Neural crest cell (in vitro differentiated cells): ENCODE measurements at regions not wholly inside any gene's neighbourhood (a gene's known extent, or its start where the extent isn't known, plus 50 kb on each side); places are given as distances from the start of the nearest gene placed in this dataset.

Experiments used
- DNase-seq: peaks from one replicate; pipeline ENCODE4 v3.0.0; 2021; ENCODE audit warnings: low read depth, mixed read lengths, low spot score
- H3K27ac Mint-ChIP-seq: one replicate; pipeline ENCODE4 v1.8.0; 2021; ENCODE audit warnings: mild to moderate bottlenecking, mixed read lengths; ENCODE audit not compliant: unreplicated experiment
- H3K27me3 Mint-ChIP-seq: 2 replicates; pipeline ENCODE4 v1.8.0; 2021; ENCODE audit warnings: low read depth, mild to moderate bottlenecking, mixed read lengths
- H3K36me3 Mint-ChIP-seq: 2 replicates; pipeline ENCODE4 v1.8.0; 2021; ENCODE audit warnings: low read depth, mild to moderate bottlenecking, mixed read lengths
- H3K4me1 Mint-ChIP-seq: 2 replicates; pipeline ENCODE4 v1.8.0; 2021; ENCODE audit warnings: mixed read lengths
- H3K4me3 Mint-ChIP-seq: one replicate; pipeline ENCODE4 v1.8.0; 2021; ENCODE audit warnings: mild to moderate bottlenecking, mixed read lengths
- H3K9me3 Mint-ChIP-seq: 2 replicates; pipeline ENCODE4 v1.8.0; 2021; ENCODE audit warnings: mixed read lengths
- TF ChIP-seq, protein P1 (sequence below): fragments of 200-600 bp; sonication (generic); conservative IDR thresholded peaks from 2 replicates; pipeline ENCODE4 v1.5.0; 2021; ENCODE audit warnings: antibody characterized with exemption, mild to moderate bottlenecking

DNA sequence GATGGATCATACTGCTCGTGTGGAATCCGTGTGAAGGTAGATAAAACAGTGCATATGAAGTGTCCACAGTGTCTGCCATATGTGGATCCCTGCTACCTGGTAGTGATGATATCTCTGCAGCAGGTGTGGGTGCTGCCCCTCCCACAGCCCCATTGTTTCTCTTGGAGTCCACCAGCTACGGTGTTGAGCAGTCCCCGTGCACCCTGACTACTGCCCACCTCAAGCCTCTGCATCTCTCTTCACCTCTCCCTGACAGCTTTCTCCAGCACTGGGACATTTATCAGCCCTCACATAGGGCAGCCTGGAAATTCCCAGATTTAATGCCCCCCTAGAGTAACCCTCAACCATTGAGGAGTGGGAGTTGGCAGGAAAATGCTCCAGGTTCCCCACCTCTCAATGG, 244.7 kb downstream of the IRF8 start:
- H3K4me3 Mint-ChIP-seq, result no peak overlapping the region
- H3K27me3 Mint-ChIP-seq, result peaks cover 21% of the 10 kb centered on the region
- DNase-seq, result no peak
- H3K9me3 Mint-ChIP-seq, result no peaks in the 10 kb centered on the region
- TF ChIP-seq, protein P1, sequence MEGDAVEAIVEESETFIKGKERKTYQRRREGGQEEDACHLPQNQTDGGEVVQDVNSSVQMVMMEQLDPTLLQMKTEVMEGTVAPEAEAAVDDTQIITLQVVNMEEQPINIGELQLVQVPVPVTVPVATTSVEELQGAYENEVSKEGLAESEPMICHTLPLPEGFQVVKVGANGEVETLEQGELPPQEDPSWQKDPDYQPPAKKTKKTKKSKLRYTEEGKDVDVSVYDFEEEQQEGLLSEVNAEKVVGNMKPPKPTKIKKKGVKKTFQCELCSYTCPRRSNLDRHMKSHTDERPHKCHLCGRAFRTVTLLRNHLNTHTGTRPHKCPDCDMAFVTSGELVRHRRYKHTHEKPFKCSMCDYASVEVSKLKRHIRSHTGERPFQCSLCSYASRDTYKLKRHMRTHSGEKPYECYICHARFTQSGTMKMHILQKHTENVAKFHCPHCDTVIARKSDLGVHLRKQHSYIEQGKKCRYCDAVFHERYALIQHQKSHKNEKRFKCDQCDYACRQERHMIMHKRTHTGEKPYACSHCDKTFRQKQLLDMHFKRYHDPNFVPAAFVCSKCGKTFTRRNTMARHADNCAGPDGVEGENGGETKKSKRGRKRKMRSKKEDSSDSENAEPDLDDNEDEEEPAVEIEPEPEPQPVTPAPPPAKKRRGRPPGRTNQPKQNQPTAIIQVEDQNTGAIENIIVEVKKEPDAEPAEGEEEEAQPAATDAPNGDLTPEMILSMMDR, result no peak
- peaks cover 9% of the 10 kb centered on the region for H3K4me1 Mint-ChIP-seq
- no peaks in the 10 kb centered on the region for H3K36me3 Mint-ChIP-seq
- no peak overlapping the region for H3K27ac Mint-ChIP-seq

DNA sequence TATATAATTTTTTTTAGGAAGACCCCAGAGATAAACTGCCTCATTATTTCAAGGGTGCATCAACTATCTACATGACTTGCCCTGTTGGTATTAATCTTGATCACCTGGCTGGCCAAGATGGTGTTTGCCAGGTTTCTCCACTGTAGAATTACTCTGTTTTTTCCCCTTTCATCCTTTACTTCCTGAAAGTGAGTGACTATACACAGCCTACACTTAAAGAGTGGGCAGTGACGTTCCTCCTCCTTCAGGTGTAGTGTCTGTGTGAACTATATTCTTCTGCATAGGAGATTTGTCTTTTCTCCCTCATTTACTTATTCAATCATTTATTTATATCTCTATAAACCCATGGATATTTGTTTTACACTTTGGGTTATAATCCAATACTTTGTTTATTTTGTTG, 246.7 kb downstream of the IRF8 start:
- Mint-ChIP-seq H3K4me1 (peaks cover 4% of the 10 kb centered on the region), H3K36me3 (no peaks in the 10 kb centered on the region), H3K9me3 (no peaks in the 10 kb centered on the region), H3K27ac (no peak overlapping the region), H3K4me3 (no peak overlapping the region), H3K27me3 (peaks cover 24% of the 10 kb centered on the region)
- no peak for DNase-seq
- TF ChIP-seq, protein P1, result no peak

DNA sequence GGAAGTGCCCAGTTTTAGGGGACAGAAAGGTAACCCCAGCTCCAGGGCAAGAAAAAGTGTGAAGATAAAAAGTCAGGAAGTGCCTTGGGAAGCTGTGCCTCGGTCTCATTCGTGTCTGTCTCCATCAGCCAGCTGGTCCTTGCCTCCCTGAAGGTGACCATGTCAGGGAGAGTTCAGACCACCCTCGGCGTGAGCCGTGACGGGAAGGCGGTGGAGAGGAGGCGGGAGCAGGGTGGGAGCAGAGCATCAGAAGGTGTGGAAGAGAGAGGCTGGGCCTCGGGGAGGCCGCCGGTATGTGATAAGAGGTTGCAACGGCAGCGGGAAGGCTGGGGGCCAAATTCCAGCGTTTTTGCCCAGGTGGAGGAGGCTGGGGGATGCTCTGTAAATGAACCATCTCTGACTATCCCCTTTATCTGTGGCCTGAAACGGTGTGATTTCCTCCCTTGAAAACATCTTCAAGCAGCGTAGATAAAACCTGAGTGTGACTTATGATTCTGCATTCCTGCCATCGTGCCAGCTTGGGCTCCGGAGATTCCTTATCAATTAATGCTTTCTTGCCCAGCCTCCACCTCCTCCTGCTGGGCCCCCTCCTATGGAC, 251.8 kb downstream of the IRF8 start:
- H3K27me3 Mint-ChIP-seq, result peaks cover 45% of the 10 kb centered on the region
- H3K9me3 Mint-ChIP-seq, result no peaks in the 10 kb centered on the region
- H3K36me3 Mint-ChIP-seq, result no peaks in the 10 kb centered on the region
- no peak for DNase-seq
- H3K27ac Mint-ChIP-seq, result no peak overlapping the region
- TF ChIP-seq, protein P1, result no peak
- no peak overlapping the region for H3K4me3 Mint-ChIP-seq
- H3K4me1 Mint-ChIP-seq, result no peaks in the 10 kb centered on the region

DNA sequence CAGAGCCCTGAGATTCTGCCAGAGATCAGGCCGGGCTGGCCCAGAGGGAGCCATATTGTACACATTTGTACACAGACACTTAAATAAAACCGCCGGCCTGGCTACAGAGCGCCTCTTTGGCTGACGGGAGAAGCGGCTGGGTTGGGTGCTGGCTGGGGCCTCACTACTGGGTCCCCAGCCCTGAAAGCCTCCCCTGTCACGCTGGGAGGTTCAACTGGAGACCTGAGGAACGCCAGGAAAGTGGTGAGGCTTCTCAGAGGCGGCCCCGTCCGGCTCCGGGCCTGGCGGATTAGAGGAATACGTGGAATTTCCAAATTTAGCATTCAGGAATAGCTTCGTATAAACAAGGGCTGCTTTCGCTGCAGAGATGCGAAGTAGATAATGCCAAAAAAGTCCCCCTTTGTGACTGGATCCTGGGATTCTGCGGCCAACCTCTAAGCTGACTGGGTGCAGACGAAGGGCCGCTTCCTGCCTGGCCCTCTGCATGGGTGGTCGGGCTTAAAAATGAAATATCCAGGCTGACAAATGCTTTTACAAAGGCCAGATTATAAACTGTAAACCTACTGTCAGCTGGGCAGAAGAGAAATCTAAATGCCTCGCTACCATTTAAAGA, 252.4 kb downstream of the IRF8 start:
- Mint-ChIP-seq H3K4me1 (no peaks in the 10 kb centered on the region), H3K27me3 (peaks cover 45% of the 10 kb centered on the region), H3K4me3 (no peak overlapping the region), H3K36me3 (no peaks in the 10 kb centered on the region), H3K27ac (no peak overlapping the region), H3K9me3 (no peaks in the 10 kb centered on the region)
- DNase-seq, result no peak
- TF ChIP-seq, protein P1, result no peak

DNA sequence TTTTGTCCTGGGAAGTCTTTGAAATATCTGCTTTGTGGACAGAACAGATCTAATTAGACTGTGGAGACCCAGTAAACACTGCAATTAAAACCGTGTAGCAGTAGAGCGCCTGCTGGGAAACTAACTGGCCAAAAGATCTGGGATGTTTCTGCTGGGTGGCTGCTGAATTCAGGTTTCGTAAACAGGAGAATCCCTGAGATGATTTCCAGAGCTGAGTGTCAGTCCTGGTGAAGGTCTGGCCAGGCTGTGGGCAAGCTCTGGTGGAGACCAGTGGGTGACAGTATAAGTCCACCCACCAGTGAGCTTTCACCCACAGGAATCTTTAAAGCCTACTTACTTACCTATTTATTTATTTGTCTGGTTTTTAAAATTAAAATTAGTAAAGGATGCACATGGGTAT, 257.2 kb downstream of the IRF8 start:
- DNase-seq, result no peak
- H3K4me3 Mint-ChIP-seq, result no peak overlapping the region
- H3K9me3 Mint-ChIP-seq, result no peaks in the 10 kb centered on the region
- H3K36me3 Mint-ChIP-seq, result no peaks in the 10 kb centered on the region
- H3K27ac Mint-ChIP-seq, result no peak overlapping the region
- peaks cover 35% of the 10 kb centered on the region for H3K27me3 Mint-ChIP-seq
- TF ChIP-seq, protein P1, result no peak
- no peaks in the 10 kb centered on the region for H3K4me1 Mint-ChIP-seq
